UCSD-AML1 (cell line): ENCODE measurements at regions not wholly inside any gene's neighbourhood (a gene's known extent, or its start where the extent isn't known, plus 50 kb on each side); places are given as distances from the start of the nearest gene placed in this dataset.
A peak's percentile ranks its signal among the peaks of the same experiment; 100 is the strongest.

Experiments
- DNase-seq: peaks from one replicate; lab custom pipeline; 2025; ENCODE audit not compliant: unreplicated experiment; lab: John Stamatoyannopoulos, UW

DNA sequence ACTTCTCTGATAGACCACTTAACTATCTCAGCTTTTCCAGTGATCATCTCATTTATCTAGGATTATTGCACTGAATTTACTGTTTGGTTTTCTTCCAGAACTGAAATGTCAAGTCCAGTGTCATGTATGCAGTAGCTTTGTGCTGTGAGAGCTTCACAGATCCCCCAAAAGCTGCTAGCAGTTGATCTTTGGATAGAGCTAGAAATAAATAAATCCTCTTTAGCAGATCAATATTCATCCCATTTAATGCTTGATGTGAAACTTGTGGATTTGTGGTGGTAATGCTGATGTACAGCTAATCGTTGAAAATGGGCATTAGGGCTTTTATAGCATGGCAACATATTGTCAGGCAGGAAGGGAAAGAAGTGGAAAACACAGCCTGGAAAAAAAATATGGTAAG lies 509.6 kb upstream of the FAM241A start:
- DNase-seq, result no peak

DNA sequence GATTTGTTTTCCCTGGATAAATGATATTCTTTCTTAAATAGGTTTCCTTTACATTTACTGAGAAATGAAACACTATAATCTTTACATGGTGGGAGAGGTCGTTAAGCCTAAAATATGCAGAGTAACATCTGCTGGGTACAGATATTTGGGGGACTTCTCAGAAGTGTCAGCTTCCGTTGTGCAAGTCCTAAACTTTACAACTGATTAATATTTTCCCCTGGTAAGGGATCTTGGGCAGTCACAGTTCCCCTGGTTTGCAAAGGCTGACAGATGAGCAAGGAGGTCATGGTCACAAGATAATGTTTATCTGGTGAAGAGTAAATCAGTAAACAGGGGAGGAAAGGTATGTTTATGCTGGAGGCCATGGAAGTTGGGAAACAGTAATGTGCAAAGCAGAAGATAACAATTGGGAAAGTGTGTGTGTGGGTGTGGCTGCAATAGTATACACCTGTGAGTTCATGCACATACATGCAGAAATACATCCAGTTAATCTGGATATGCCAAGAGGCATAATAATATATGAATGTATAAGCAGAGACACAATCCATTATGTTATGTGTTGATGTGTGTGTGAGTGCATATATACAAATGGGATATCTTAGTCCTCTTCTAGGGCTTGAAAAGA lies 508.2 kb upstream of the FAM241A start:
- no peak for DNase-seq

DNA sequence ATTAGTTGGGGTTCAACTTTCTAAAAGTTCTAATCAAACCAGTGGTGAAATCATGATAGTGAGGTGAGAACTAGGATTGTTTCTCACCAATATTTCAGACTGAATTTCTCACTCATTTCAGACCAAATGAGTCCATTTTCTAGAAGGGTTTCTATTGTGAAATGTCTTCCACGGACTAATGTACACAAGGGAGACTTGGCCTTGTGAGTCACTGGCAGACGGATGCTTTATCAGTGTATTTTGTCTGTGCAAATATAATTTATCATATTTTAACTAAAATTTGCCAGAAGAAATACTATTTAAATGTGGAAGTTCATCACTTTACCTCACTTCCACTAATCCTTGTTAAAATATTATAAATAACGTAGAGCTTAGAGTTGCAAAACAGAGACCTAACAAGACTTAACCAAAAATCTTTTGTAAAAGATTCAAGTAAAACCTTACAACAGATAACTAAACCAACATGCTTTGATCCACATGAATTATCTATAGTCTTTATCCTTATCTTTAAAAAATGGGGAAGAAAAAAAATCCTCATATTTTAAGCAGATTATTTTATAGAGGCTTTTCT lies 506.0 kb upstream of the FAM241A start:
- no peak for DNase-seq

DNA sequence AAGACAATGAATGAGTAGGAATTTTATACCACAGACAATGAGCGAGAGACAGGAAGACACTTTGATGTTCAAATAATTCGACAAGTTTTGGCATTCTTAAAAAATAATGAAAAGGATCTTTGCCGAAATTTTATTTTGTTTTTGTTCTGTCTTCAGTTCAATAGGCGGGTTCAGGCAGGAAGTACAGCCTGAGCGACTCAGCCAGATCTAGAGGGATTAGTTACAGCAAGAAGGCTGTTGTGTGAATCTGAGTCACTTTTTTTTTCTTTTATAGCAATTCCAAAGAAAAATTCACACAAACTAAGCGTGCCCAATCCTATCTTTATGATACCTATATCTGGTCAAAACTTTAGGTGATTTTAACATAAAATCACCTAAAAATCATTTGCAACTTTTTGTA lies 505.4 kb upstream of the FAM241A start:
- DNase-seq, result no peak

DNA sequence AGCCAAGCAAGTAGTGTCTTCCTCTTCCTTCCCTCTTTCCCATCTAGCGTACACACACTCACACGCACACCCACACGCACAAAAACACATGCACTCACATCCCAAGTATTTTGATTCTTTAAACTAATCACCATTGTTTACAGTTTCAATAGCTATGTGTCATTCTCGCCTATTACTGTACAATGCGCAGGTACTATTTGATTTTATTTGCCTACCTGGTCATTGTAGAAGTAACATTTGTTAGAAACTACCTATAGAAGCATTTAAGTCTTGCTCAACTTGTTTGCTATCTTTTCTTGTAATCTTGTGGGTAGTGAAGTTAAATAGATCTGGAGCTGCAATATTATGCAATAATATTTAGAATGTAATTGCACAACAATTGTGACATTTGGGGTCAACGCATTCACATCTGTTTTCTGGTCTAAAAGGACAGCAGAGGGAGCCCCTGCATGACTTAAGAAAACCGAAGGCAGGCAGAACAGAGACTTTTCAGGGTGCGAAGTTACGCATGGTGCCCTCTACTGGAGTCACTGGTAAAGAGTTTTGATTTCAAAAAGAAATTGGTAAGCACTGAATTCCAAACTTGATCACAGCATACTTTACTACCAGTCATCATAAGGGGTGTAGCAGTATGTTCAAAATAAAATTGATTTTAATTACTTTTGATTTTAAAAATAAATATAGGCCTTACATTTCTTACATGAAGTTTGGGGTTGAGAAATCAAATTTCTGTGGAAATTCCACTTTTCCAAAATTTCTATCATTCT lies 503.3 kb upstream of the FAM241A start:
- DNase-seq, result peak; percentile 29

DNA sequence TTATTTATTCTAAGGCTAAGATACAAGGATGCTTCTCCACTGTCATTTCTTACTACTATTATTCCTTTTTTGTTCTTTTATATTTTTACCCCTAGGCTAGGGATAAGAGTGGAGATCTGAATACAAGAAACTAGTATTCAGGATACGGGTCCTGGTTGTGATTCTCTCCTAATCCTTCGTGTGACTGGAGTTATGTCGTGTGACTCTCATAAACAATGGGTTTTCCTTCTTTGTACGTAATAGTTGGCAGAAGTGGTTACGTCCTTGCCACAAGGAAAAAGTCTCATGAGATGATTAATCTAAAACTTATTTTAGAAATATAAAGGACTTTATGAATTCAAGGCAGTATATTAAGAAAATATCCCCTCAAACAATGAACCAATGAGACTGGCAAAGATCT lies 497.2 kb upstream of the FAM241A start:
- DNase-seq, result no peak

DNA sequence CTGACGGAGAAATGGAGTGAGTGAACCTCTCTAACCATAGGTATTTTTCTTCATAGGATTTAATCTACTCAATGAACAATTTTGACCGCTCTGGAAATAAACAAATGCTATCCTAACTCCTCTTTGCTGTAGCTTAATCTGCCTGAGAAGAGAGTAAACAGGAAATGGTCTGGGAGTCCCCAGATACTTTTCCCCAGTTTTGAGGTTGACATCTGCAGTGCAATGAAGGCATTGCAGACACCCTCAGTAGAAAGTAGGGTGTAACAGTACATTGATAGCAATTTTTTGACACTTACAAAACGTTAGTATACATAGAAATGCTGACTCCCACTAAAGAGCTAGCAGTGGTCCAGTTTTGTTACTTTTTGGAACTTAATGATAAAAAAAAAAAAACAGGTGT lies 495.9 kb upstream of the FAM241A start:
- DNase-seq, result no peak

DNA sequence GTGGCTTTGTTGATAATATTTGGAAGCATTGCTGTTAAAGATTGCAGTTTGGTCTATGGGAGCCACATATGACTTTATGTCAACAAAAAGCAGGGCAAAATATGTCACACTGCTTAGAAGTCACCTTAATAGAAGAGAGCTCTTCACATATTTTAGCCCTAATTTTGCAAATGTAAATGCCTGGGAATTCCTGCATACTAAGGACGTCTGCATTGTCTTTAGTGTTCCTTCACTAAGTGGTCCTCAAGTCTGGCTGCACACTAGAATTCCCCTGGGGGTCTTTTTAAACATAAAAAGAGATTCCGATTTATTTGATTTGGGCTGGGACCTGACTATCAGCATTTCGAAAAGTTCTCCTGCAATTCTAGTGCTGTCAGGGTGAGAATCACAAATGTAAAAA lies 495.1 kb upstream of the FAM241A start:
- no peak for DNase-seq

DNA sequence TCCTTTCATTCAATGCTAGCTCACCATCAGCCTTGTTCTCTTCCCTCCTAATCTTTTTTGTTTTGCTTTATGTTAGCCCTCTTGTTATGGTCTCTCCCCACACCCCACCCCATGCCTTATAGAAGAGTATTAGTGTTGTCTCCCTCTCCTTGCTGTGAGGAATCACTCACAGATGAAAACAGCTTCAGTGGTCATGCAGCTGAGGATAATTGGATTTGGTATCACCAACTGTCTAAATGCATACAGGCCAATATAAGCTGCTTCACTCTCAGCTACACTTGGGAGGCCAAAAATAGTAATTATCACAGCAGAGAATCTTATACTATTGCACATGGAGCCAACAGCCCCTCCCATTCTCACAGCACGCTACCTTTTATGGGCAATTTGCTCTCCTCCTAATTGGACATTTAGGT lies 494.6 kb upstream of the FAM241A start:
- no peak for DNase-seq

DNA sequence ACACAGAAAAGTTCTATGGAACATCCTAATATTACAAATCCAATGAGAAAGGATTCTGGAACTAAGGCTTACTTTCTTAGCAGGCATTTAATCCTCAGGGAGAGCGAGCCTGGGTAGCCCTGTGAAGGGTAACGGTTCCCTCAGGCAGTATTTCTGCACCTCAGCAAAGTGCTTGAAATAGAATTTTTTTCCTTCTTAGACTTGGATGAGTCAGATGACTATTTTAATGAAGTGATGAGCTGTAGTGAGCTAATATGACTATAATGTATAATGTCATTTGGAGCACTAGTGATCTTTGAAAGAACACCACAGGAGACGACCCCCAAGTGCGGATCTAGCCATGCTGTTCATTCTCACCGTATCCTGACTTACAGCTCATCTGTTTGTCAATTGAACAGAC lies 493.0 kb upstream of the FAM241A start:
- no peak for DNase-seq

DNA sequence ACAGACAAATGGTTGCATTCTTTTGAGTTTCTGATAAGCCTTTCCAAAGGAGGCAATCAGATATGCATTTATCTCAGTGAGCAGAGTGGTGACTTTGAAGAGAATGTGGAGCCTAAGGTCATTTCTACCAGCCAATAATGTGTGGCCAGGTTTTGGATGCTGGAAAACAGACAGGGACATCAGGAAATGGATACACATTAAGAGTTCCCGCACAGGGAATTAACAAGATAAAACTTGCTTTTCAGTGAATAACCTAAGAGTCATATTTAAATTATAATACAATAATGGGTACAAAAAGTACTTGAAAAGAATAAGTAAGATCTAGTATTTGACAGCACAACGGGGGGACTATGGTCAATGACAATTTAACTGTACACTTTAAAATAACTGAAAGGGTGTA lies 492.3 kb upstream of the FAM241A start:
- DNase-seq, result no peak

DNA sequence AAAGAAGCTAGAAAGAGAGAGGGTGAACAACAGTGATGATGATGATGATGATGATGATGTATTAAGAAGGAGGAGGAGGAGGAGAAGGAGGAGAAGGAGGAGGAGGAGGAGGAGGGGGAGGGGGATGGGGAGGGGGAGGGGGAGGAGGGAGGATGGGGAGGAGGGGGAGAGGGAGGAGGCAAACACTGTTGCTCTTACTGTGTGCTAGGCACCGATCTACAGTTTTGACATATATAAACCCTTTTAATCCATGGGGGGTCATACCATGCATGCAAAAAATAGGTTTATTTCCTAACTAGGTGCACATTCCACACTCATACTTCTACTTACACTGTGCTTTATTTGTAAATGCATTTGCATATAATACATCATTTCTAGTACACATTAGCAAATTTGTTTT lies 482.8 kb upstream of the FAM241A start:
- no peak for DNase-seq

DNA sequence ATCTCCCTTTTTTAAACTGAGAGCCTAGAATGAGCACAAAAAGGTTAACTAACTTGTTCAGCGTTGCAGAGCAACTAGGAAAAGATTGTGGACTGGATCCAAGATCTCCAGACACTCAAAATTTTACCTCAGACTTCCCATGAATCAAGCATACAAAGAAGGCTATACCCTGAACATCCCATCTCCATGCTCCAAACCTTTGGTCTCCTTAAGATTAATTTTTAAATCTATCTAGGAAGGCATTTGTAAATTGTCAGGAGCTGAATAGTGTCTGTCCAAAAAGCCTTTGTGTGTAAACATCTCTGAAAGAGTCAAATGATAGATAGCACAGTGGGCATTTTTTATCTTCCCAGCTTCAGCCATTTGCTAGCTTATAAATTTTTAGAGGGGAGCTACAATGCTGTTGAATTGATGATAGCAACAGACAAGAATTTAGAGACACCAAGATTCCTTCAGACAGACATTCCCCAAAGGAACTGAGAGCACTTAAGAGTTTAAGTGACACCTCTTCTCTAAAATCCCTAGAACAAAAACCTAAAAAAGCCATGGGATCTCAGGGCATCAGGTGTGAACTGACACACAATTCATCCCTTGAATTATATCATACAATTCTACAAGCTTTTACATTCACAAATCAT lies 480.8 kb upstream of the FAM241A start:
- no peak for DNase-seq

DNA sequence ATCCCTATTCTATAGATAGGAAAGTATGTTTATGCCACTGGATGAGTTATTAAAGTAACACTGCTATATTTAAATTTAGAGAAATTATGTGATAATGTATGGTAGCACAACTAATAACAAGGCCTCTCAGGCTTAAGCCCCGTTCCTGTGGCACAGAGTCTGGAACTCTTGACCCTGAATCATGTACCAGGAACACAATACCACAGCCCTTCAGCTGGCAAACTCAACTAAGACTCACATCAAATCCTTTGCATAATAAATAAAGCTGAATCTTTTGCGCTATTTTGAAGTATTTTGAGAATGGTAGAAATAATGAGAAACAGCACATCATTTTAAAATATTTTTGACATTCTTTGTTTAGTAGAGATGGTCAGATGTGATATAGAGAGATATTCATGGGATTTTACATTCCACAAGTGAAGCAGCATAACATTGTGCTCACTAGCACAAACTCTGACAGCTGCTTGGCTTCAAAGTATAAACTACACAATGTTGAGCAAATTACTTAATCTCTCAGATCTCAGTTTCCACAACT lies 478.4 kb upstream of the FAM241A start:
- no peak for DNase-seq

DNA sequence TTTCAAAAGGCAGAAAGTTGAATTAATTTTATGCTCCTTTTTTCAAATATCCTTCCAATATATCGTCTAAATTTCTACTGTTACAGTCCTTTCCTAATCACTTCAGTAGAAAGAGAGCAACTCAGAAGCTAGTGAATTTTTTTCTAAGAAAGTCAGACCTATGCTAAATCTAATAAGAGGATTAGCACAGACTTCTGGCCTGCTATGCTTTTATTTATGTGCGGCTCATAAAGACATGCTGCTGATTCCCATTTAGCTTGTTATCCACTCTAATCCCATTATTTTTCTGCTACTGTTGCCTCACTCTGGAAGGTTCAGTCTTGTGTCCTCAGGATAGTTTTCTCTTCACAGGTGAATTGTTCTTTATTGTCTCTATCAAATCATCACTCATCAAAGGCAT lies 473.5 kb upstream of the FAM241A start:
- DNase-seq, result no peak

DNA sequence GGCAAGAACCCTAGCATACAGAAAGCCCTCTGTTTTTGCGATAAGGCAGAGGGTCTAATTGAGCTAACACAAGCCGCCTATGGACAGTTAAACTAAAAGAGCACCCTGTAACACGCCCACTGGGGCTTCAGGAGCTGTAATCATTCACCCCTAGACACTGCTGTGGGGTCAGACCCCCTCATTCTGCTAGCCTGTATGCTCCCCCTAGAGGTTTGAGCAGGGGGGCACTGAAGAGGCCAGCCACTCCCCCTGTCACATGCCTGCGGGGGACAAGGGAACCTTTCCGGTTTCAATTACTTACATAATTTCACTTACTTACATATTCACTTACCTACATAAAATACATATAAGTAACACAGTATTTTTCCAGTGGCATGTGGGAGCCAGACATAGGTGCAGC lies 469.5 kb upstream of the FAM241A start:
- DNase-seq, result no peak

DNA sequence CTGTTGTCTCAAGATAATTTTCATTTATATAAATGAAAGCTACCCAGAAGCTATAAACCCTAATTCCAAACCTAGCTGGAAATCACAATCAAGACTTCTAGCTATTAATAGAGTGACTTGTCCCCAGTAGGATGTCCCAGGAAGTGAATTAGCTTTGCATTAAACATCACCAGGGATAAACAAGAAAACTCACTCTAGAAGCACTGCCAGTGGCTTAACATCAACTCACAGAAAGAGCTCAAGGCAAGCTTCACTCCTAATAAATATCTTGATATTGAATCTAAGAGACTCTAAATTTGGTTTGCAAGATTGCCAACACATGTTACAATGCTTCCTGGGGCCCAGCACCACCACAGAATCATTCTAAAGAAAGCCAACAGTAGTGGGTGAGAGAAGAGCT lies 468.7 kb upstream of the FAM241A start:
- no peak for DNase-seq

DNA sequence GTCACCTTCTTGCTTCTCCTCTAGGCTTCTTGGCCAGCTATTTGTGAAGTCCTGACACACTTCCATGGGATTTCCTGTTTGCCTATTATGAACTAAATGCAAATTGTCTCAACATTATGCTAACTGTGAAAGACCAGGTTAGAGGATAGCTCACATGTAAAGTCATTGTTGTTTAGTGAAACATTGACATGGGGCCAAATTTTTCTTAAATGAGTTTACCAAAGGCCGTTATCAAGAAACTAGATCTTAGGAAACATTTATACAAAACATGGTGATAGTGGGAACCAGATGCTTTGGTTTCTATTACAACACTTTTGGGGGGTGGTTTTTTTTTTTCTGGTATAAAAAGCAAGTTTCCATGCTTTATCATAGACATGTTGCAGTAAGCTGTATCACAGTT lies 466.8 kb upstream of the FAM241A start:
- DNase-seq, result no peak

DNA sequence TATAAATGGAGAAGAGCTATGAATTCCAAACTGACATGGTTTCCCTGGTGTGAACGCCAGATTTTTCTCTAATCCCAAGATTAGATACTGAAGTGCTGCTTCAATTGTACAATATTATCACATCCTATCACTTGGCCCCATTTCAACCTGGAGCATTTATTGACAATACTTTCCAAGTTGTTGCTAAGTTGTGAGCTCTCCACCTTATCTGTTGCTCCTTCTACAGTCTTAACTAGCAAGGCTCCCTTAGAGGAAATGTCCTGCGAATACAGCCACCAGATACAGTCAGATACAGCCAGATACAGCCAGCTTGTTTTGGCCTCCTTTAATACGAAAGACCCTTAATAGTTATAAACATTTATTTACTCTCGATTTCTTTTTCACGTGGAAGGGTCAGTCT lies 466.3 kb upstream of the FAM241A start:
- DNase-seq, result no peak

DNA sequence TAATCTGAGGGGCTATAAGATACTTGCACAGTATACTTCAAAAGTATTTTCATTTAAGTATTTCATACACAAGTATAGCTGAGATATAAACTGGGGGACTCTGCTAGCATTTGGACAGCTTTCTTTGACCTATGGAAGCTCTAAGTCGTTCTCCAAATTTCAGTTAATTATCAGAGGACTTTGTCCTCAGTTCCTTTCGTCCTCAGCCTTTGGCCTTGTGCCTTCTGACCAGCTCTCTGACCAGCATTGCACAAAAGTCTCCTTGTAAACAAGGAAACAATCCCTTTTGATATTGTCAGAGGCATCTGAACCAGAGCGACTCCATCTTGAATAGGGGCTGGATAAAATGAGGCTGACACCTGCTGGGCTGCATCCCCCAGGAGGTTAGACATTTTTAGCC lies 464.0 kb upstream of the FAM241A start:
- DNase-seq, result no peak

DNA sequence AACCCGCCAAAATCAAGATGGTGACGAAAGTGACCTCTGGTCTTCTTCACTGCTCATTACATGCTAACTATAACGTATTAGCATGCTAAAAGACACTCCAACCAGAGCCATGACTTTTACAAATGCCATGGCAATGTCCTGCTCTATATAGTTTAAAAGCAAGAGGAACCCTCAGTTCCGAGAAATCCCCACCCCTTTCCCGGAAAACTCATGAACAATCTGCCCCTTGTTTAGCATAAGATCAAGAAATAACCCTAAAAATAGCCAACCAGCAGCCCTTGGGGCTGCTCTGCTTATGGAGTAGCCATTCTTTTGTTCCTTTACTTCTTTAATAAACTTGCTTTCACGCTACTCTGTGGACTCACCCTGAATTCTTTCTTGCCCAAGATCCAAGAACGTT lies 463.5 kb upstream of the FAM241A start:
- DNase-seq, result no peak

DNA sequence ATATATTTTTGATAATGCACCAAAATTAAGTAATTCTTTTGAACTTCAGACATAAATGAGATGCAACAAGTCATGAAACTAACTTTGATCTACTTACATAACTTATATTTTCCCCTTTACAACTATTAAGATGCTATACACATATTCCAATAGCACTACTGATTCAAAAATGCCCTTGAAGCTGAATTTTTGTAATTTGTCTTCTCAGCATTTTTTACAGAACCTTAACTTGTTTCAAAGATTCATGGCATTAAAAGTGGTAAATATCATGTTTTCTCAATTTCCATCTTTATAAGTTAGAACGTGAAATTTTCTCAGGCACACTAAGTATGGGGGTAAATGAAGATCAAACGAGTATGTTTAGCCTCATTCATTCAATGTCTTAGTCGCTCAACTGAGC lies 460.0 kb upstream of the FAM241A start:
- DNase-seq, result no peak
